DOHH2 (cell line): ENCODE measurements at regions not wholly inside any gene's neighbourhood (a gene's known extent, or its start where the extent isn't known, plus 50 kb on each side); places are given as distances from the start of the nearest gene placed in this dataset.

Experiments
- EZH2phosphoT487 ChIP-seq: fragments of 200-600 bp; sonication (generic); IDR thresholded peaks from 2 replicates; pipeline ENCODE4 v1.6.1; 2017; ENCODE audit warnings: borderline replicate concordance, mild to moderate bottlenecking, antibody characterized with exemption, low read length, moderate library complexity, mixed read lengths
- TF ChIP-seq, protein P1 (sequence below): fragments of 200-600 bp; sonication (generic); IDR thresholded peaks from one replicate; pipeline ENCODE4 v1.5.1; 2014; ENCODE audit warnings: antibody characterized with exemption, mild to moderate bottlenecking, low read depth, low read length; ENCODE audit not compliant: poor library complexity, severe bottlenecking

DNA sequence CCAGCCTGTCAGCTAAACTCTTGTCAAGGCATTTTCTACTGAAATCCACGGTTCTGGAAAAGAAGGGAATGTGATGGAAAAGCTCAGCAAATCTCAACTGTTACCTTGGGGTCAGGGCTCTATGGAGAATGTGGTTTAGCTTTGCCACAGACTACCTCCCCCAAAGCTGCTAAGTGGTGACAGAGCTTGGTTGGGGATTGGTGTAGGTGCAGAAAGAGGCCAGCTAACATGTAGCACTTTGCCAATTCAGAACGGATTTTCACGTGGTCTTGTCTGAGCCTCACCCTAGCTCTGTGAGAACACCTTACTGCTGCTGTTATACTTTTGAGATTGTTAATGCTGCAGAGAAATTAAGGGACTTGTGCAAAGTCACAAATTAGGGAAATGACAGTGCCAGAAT is 331.1 kb downstream of the RND3 start:
- TF ChIP-seq, protein P1, sequence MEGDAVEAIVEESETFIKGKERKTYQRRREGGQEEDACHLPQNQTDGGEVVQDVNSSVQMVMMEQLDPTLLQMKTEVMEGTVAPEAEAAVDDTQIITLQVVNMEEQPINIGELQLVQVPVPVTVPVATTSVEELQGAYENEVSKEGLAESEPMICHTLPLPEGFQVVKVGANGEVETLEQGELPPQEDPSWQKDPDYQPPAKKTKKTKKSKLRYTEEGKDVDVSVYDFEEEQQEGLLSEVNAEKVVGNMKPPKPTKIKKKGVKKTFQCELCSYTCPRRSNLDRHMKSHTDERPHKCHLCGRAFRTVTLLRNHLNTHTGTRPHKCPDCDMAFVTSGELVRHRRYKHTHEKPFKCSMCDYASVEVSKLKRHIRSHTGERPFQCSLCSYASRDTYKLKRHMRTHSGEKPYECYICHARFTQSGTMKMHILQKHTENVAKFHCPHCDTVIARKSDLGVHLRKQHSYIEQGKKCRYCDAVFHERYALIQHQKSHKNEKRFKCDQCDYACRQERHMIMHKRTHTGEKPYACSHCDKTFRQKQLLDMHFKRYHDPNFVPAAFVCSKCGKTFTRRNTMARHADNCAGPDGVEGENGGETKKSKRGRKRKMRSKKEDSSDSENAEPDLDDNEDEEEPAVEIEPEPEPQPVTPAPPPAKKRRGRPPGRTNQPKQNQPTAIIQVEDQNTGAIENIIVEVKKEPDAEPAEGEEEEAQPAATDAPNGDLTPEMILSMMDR, result no peak
- no peak for TF ChIP-seq EZH2phosphoT487
